GM10266 (cell line): ENCODE measurements at regions not wholly inside any gene's neighbourhood (a gene's known extent, or its start where the extent isn't known, plus 50 kb on each side); places are given as distances from the start of the nearest gene placed in this dataset.

Experiments used
- DNase-seq: peaks from one replicate; pipeline ENCODE4 v3.0.0; 2012; ENCODE audit errors: extremely low spot score
- TF ChIP-seq, protein P1 (sequence below): IDR thresholded peaks from 2 replicates; pipeline ENCODE4 v1.5.1; 2012; ENCODE audit warnings: mild to moderate bottlenecking, low read depth; ENCODE audit not compliant: control insufficient read depth, insufficient read depth; ENCODE audit errors: missing control alignments

DNA sequence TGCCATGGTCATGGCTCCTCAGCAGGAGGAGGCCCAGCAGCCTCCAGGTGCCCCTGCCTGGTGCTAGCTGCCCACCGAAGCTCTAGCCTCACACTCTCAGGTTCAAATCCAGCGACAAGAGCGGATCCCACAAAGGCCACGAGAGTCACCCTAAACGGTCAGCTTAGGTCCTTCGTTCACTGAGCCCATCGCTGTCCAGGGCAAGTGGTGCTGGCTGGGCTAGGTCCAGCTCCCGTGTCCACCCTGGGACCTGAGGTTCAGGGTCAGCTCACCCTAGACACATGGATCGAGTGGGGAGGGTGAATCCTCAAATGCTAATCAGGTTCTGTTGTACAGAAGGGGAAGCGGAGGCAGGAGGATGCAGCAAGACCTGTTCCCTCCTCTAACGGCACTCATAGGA, 171.9 kb upstream of the SULF2 start:
- DNase-seq: no peak
- TF ChIP-seq, protein P1, sequence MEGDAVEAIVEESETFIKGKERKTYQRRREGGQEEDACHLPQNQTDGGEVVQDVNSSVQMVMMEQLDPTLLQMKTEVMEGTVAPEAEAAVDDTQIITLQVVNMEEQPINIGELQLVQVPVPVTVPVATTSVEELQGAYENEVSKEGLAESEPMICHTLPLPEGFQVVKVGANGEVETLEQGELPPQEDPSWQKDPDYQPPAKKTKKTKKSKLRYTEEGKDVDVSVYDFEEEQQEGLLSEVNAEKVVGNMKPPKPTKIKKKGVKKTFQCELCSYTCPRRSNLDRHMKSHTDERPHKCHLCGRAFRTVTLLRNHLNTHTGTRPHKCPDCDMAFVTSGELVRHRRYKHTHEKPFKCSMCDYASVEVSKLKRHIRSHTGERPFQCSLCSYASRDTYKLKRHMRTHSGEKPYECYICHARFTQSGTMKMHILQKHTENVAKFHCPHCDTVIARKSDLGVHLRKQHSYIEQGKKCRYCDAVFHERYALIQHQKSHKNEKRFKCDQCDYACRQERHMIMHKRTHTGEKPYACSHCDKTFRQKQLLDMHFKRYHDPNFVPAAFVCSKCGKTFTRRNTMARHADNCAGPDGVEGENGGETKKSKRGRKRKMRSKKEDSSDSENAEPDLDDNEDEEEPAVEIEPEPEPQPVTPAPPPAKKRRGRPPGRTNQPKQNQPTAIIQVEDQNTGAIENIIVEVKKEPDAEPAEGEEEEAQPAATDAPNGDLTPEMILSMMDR: no peak

DNA sequence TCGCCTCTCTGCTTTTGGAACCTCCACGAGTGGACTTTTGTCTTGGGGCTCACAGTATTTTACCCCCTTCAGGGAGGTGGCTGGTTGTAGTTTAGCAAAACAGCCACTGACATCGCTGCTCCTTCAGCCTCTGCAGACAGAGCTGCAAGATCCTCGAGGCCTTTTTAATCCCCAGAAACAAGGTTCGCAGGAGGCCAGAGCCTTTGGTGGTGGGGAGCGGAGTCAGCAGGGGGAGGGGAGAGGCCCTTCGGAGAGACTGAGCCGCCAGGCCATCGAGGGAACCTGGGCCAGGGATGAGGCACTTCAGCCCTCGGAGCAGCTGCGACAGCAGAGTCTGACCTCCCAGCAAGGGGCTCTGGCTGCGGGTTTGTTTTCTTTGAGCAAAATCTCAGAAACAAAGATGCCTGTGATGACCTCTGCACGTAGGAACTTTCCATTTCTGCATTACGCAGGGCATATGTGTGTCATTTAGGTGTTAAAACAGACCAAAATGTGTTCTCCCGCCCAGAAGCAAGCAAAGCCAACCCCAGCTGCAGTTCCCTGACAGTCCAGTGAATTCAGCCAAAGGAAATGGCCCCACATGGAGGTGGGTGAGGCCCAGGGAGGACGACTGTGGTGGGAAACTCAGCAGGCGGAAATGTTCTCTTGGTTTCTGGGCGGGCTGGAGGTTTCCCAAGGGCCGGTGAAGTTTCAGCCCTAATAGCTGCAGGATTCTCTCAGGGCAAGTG, 171.2 kb upstream of the SULF2 start:
- DNase-seq: no peak
- TF ChIP-seq, protein P1: no peak

DNA sequence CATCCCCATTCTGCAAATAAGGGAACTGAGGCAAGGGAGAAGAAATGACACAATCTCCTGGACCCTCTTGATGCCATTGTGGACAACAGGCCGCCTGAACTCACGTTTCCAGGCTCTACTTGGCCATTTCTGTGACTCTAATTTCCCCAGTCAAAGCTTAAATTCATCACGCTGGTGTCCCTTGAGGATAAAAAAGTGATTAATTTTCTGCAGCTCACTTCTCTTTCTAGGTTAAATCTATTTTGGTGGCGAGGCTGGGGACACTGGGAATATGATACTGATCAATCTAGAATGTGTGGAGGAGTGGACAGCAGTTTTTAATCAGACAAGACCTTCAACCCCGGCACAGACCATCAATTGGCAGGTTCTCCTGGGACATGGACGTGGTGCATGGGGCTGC, 168.2 kb upstream of the SULF2 start:
- no peak for DNase-seq

DNA sequence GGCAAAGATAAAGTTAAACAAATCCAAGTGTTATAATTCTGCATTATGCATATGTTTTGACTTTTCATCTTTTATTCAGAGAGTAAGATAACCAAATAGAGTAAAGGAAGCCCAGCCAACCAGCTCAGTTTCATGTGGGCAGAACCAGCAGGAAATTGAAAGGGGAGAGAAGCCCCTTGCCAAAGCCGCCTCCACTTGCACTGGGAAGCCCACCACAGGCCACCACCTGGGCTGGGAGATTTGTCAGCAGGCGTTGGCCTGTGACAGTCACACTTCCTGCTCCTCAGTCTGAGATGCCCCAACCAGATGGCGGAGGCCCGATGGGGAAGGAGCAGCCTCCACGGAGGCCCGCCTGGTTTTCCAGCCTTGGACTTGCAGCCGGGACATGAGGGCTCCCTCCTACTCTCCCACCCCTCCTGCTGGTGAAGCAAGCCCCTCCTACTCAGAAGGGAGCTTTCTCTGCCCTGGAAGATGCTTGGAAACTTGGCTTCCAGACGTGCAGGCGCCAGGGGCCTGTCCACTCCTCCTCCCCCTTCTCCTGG, 166.8 kb upstream of the SULF2 start:
- DNase-seq: no peak
- TF ChIP-seq, protein P1: no peak

More for the DNA sequence above, 168.2 kb upstream of the SULF2 start:
- TF ChIP-seq, protein P1: no peak

DNA sequence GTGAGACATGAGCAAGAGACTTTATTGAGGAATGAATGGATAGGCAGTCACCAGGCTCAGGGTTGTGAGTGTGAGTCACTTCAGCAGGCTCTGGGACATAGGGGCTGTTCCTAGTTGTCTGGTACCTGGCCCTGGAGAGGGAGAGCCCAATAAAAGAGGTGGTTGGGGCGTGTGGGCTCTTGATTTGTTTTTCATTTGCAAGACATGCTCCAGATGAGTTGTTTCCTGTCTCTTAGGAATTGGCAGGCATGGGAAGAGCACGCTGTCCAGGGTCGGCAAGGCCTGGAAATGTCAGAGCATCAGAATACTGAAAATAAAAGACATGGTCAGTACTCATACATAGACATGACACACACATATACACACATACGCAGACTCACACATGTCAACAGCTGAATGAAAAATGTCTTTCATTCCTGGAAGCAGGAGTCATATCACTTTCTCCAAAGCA, 166.3 kb upstream of the SULF2 start:
- TF ChIP-seq, protein P1: no peak

DNA sequence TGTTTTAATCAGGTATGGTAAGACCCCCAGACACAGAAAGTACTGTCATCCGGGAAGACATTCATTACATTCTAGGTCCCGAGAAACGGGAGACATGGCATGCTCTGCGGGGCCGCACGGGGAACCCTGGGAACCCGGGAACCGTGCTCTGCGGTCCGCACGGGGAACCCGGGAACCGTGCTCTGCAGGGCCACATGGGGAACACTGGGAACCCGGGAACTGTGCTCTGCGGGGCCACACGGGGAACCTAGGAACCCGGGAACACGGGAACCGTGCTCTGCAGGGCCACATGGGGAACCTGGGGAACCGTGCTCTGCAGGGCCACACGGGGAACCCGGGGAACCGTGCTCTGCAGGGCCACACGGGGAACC, 165.6 kb upstream of the SULF2 start:
- DNase-seq: no peak
- TF ChIP-seq, protein P1: no peak

More for the DNA sequence above, 166.3 kb upstream of the SULF2 start:
- DNase-seq: no peak
